A673 (cell line): ENCODE measurements at regions not wholly inside any gene's neighbourhood (a gene's known extent, or its start where the extent isn't known, plus 50 kb on each side); places are given as distances from the start of the nearest gene placed in this dataset.

Experiments used
- EZH2 ChIP-seq: fragments of 200-600 bp; sonication (generic); IDR thresholded peaks from 2 replicates; pipeline ENCODE4 v1.6.1; 2017; ENCODE audit warnings: borderline replicate concordance, low read depth, mild to moderate bottlenecking, mixed read lengths, antibody characterized with exemption, low read length; ENCODE audit not compliant: poor library complexity, severe bottlenecking
- TF ChIP-seq, protein P1 (sequence below): fragments of 300-800, 200-600 bp; sonication (generic); conservative IDR thresholded peaks from 2 replicates; pipeline ENCODE4 v1.5.1; 2017; ENCODE audit warnings: low read depth, mild to moderate bottlenecking, antibody characterized with exemption, low read length, moderate library complexity, mixed read lengths

DNA sequence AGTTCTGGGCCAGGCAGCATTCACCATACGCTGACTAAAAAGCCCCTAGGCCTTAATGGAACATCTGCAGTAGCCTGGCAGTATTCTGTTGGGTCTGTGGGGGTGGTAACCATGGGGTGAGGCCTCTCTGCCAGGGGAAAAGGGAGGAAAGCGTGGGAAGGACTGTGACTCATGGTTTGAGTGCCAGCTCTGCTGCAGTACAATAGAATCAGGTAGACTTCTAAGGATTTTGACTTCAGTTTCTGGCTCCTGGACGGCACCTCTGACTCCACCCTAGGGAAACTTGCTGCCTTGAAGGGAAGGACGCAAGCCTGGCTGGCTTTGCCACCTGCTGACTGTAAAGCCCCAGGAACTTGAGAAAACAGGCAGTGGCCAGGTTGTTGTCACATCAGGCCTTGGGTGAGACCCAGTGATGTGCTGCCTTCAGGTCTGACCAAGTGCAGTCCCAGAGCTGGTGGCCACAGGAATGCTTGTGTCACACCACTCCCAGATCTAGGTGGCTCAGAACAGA, 148.6 kb downstream of the SUCNR1 start:
- TF ChIP-seq, protein P1, sequence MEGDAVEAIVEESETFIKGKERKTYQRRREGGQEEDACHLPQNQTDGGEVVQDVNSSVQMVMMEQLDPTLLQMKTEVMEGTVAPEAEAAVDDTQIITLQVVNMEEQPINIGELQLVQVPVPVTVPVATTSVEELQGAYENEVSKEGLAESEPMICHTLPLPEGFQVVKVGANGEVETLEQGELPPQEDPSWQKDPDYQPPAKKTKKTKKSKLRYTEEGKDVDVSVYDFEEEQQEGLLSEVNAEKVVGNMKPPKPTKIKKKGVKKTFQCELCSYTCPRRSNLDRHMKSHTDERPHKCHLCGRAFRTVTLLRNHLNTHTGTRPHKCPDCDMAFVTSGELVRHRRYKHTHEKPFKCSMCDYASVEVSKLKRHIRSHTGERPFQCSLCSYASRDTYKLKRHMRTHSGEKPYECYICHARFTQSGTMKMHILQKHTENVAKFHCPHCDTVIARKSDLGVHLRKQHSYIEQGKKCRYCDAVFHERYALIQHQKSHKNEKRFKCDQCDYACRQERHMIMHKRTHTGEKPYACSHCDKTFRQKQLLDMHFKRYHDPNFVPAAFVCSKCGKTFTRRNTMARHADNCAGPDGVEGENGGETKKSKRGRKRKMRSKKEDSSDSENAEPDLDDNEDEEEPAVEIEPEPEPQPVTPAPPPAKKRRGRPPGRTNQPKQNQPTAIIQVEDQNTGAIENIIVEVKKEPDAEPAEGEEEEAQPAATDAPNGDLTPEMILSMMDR = no peak
- no peak for TF ChIP-seq EZH2
